VCaP (cell line): ENCODE measurements at regions not wholly inside any gene's neighbourhood (a gene's known extent, or its start where the extent isn't known, plus 50 kb on each side); places are given as distances from the start of the nearest gene placed in this dataset.

ENCODE experiments used
- H3K27ac ChIP-seq: fragments of 450-650 bp; 2 replicates; pipeline ENCODE4 v1.5.1; 2017
- TF ChIP-seq, protein P1 (sequence below): fragments of 450-650 bp; conservative IDR thresholded peaks from 2 replicates; pipeline ENCODE4 v1.5.1; 2017; ENCODE audit warnings: mild to moderate bottlenecking, moderate library complexity

DNA sequence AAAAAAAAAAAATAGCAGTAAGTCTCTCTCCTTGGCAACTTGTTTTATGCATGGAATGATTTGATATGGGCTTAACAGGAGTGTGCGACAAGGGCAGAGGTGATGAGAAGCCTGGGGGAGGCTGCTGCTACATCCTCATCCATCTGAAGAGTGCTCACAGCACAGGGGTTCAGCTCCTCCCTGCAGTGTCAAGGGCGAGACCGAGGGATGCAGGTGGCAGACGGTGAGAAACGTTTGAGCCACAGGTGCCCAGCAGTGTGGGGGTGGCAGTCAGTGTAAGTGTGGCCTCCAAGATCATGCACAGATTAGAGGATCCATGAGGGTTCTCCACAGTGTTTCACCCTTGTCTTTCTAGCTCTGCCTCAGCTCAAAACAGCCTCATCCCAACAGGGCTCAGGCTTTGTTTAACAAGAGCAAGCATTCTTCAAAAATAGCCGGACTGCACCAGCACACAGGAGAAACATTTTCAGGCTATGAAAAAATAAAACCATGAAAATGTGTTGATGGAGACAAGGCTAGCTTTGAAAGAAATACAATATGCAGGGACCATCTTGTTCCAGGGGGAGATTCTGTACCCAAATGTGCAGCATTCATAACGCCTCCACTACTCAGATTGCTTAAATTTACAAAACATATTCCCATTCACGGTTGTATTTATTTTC, 324.5 kb upstream of the MYT1L start:
- TF ChIP-seq, protein P1, sequence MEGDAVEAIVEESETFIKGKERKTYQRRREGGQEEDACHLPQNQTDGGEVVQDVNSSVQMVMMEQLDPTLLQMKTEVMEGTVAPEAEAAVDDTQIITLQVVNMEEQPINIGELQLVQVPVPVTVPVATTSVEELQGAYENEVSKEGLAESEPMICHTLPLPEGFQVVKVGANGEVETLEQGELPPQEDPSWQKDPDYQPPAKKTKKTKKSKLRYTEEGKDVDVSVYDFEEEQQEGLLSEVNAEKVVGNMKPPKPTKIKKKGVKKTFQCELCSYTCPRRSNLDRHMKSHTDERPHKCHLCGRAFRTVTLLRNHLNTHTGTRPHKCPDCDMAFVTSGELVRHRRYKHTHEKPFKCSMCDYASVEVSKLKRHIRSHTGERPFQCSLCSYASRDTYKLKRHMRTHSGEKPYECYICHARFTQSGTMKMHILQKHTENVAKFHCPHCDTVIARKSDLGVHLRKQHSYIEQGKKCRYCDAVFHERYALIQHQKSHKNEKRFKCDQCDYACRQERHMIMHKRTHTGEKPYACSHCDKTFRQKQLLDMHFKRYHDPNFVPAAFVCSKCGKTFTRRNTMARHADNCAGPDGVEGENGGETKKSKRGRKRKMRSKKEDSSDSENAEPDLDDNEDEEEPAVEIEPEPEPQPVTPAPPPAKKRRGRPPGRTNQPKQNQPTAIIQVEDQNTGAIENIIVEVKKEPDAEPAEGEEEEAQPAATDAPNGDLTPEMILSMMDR, result no peak
- H3K27ac ChIP-seq, result peak overlapping the region; percentile 74

DNA sequence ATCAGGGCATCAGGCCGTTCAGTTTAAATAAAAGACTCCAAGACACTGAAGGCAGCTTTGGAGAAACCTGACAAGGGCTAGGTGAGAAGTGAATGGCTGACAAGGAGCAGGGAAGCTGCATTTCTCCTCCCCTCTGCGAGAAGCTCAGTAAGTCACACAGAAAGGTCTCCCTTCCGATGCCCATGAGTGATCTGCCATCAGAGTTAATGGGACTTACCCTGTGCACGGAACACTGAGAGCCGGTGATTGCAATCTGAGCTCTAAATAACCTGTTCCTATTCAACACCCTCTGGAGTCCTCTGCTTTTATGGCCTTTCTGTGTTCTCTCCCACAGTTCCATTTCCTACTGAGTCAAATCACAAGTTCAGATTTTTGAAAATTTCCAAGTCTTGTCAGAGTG, 322.2 kb upstream of the MYT1L start:
- TF ChIP-seq, protein P1, result no peak
- H3K27ac ChIP-seq, result no peak overlapping the region

DNA sequence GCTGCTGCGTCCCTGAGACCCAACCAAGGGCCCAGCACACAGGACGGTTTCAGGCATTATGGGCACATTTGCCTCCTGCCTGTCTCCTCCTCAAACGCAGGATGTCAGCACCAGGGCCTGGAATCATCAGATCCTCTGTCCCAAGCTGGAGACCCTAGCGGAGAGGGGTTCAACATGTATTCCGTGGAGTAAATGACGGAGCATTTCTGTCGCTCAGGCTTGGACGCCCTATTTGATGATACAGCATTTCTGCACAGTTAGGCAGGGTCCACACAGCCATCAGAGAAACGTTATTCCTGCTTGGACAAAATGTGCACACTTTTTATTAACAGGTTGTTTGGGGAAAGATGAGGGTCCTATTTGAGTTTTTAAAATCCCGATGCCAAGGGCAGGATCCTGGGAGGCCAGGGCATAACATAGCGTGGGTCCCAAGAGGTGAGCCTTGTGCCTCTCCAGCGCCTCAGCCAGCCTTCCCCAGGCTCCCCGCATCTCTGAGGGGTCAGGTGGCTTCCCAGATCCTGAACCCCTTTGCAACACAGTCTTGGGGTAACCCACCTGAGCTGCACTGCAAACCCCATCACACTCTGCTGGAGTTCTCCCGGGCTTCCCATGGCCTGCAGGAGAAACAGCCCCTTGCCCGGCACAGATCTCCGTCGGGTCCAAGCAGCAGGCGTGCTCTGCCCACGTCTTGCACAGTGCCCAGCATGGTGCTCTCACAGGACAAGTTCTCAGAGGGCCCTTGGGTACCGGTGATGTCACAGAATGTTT, 319.7 kb upstream of the MYT1L start:
- TF ChIP-seq, protein P1, result no peak
- H3K27ac ChIP-seq, result no peak overlapping the region

DNA sequence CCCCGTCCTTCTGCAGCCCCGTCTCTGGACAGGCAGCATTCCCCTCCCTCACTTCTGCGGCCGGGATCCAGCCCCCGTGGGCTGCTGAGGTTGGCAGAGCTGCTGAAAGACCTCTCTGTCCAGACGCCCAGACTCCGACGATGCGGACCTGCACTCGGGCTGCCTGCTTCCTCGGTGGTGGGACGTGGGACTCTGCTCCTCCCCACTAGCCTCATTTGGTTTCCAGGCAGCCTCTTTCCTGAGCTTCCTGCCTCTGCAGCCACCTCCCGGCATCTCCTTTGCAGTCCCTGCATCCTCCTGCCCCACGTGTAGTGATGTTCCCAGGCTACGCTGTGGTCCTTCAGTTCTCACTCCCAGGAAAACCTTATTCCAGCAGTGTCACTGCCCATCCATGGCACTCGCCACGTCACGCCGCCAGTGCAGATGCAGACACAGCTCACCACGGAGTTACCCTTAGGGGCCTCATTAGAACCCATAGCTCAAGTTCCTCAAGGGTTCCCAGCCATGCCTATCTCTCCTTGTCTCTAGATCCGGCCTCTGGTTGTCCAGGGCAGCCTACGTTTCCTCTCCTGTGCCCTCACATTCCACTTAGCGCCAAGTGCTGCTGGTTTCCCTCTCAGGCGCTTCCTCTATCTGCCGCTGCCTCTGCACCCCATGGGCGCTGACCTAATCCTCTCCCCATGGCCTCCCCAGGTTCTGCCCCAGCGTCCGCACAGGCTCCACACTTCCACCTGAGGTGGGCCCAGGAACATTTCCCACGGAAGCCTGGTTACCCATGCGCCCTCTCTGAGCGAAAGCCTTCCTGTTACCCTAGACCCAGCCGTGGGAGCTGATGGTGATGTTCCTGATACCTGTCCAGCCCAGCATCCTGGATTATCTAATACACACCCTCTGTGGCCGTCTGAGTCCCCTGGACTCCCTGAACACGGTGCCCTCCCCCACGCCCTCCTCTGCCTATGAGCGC, 318.3 kb upstream of the MYT1L start:
- TF ChIP-seq, protein P1, result no peak
- no peak overlapping the region for H3K27ac ChIP-seq

DNA sequence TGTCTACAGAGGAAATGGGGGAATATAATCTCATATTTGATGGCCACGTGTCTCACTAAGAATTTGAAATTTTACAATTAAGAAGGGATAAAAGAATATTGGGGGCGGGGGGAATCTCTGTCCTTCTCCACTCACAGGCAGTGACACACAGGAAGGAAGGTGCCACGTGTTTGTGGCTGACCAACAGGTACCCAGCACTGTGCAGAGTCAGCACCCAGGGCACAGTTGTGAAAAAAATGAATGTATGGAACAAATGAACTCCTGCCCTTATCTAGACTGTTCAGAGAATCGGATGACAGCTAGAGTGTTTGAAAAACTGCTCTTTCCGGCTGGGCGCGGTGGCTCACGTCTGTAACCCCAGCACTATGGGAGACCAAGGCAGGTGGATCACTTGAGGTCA, 317.0 kb upstream of the MYT1L start:
- no peak overlapping the region for H3K27ac ChIP-seq
- TF ChIP-seq, protein P1, result no peak

DNA sequence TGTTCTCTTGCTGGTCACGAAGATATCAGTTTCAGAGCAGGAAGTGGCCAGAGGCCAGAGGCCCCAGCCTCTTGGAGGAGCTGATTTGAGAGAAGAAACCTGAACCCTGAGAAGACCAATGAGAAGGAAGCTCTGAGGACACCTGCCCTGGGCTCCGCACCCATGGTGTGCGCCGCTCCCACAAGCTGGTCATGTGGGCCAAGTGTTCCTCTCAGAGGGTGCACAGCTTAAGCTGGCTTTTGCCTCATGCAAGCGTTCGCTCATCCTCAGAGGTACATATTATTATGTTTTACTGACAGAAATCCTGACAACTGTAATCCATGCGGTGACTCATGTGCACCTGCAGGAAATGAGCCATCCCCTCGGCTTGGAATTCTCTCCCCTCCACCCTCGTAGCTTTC, 316.1 kb upstream of the MYT1L start:
- TF ChIP-seq, protein P1, result no peak
- H3K27ac ChIP-seq, result no peak overlapping the region

DNA sequence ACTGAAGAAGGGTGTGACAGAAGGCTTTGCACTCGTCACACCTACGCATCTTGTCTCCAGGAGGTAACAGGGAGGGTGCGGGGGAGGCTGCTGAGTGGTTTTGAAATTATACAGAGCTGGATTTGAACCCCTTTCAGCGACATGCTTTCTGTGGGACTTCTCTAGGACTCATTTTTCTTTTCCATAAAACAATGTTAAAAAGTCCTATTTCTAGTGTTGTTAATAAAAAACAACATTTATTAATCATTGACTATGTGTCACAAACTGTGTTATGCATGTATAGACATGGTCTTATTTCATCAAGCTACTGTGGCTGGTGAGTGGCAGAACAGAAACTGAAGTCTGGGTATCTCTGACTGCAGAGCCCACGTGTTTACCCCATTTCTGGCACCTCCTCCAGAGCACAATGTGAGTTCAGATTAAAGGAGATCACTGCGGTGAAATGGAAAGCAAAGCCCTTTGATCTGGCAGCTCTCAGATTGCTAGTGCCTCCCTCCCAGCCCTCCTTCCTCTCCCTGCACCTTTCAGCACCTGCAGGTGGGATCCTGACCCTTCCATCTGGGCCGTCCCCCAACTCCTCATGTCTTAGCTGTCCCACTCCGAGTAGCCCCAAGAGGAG, 315.5 kb upstream of the MYT1L start:
- TF ChIP-seq, protein P1, result no peak

More for the DNA sequence above, 315.5 kb upstream of the MYT1L start:
- H3K27ac ChIP-seq, result no peak overlapping the region
